ENCODE measurements at regions not wholly inside any gene's neighbourhood (a gene's known extent, or its start where the extent isn't known, plus 50 kb on each side); places are given as distances from the start of the nearest gene placed in this dataset.

GRCh38 chr12:124418791-124419190 lies 123.9 kb downstream of the RFLNA start:
- peaks cover 29% of the 10 kb centered on the region for H3K36me3 Mint-ChIP-seq
- no peaks in the 10 kb centered on the region for H3K27me3 Mint-ChIP-seq (ENCODE audit: low read depth)
- no peak for TF ChIP-seq STAT6 (CRISPR knock-in tag; conservative IDR thresholded peaks at IDR 0.05; ENCODE audit: low read depth)
- no peak for TF ChIP-seq GABPB1 (CRISPR knock-in tag; IDR thresholded peaks at IDR 0.05)
- no peak for TF ChIP-seq TEAD1 (CRISPR knock-in tag; IDR thresholded peaks at IDR 0.05)
- no peak for TF ChIP-seq ZNF512 (CRISPR knock-in tag; IDR thresholded peaks at IDR 0.05; ENCODE audit: borderline replicate concordance)
- TF ChIP-seq ARID4B (CRISPR knock-in tag; IDR thresholded peaks at IDR 0.05; ENCODE audit: borderline replicate concordance): no peak
- TF ChIP-seq TEAD4 (CRISPR knock-in tag; IDR thresholded peaks at IDR 0.05): no peak
- no peak for TF ChIP-seq E2F5 (CRISPR knock-in tag; IDR thresholded peaks at IDR 0.05)
- no peak for TF ChIP-seq TCF7 (CRISPR knock-in tag; IDR thresholded peaks at IDR 0.05; ENCODE audit: low read depth)
- TF ChIP-seq ZNF121 (CRISPR knock-in tag; IDR thresholded peaks at IDR 0.05): no peak
- no peak for TF ChIP-seq ATF1 (CRISPR knock-in tag; IDR thresholded peaks at IDR 0.05)
- TF ChIP-seq ZNF423 (CRISPR knock-in tag; IDR thresholded peaks at IDR 0.05): no peak
- TF ChIP-seq JAZF1 (CRISPR knock-in tag; IDR thresholded peaks at IDR 0.05): no peak
- TF ChIP-seq ZNF219 (CRISPR knock-in tag; IDR thresholded peaks at IDR 0.05; ENCODE audit: borderline replicate concordance): no peak
- no peak for TF ChIP-seq KAT7 (CRISPR knock-in tag; IDR thresholded peaks at IDR 0.05; ENCODE audit: borderline replicate concordance)
- TF ChIP-seq ZNF138 (CRISPR knock-in tag; conservative IDR thresholded peaks at IDR 0.05): no peak
- no peak for TF ChIP-seq CREB1 (CRISPR knock-in tag; IDR thresholded peaks at IDR 0.05)
- TF ChIP-seq FOXP4 (CRISPR knock-in tag; IDR thresholded peaks at IDR 0.05): no peak
- no peak for TF ChIP-seq SP1 (CRISPR knock-in tag; conservative IDR thresholded peaks at IDR 0.05)
- DNase-seq (ENCODE audit: low spot score): no peak
- no peak for ATAC-seq
- ChIA-PET POLR2A (no interaction called here), CTCF (no interaction called here)
- no peaks in the 10 kb centered on the region for H3K4me1 Mint-ChIP-seq
- H3K4me3 Mint-ChIP-seq: no peak overlapping the region
- H3K27ac Mint-ChIP-seq: no peak overlapping the region
- no peaks in the 10 kb centered on the region for H3K9me3 Mint-ChIP-seq

Measured in WTC11 (cell line).